ENCODE measurements at regions not wholly inside any gene's neighbourhood (a gene's known extent, or its start where the extent isn't known, plus 50 kb on each side); places are given as distances from the start of the nearest gene placed in this dataset.

DNA sequence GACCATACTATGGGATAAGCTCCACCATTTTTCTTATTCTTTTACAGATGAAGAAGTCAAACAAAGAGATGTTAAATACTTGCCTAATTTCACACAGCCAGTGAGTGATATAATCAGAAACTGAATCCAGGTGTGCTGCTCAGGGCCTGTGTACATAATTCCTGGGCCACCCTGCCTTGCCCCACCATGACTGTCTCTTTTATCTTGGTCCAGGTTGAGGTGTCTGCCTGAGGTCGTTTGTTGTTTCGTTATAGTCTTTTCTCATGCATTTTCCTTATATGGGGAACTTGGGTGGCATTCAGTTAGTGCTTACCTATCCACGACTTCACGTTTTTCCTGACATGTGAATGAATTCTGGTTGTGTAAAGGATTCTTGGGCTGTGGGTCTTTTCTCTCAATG is 277.6 kb downstream of the COL12A1 start:
- Histone ChIP-seq H3K36me3 (no peaks in the 10 kb centered on the region), H3K27ac (no peak overlapping the region), H3K4me1 (no peaks in the 10 kb centered on the region), H3K27me3 (ENCODE audit: low read depth) (no peaks in the 10 kb centered on the region), H3K9me3 (no peaks in the 10 kb centered on the region), H3K4me3 (no peak overlapping the region)
- TF ChIP-seq, protein P1, sequence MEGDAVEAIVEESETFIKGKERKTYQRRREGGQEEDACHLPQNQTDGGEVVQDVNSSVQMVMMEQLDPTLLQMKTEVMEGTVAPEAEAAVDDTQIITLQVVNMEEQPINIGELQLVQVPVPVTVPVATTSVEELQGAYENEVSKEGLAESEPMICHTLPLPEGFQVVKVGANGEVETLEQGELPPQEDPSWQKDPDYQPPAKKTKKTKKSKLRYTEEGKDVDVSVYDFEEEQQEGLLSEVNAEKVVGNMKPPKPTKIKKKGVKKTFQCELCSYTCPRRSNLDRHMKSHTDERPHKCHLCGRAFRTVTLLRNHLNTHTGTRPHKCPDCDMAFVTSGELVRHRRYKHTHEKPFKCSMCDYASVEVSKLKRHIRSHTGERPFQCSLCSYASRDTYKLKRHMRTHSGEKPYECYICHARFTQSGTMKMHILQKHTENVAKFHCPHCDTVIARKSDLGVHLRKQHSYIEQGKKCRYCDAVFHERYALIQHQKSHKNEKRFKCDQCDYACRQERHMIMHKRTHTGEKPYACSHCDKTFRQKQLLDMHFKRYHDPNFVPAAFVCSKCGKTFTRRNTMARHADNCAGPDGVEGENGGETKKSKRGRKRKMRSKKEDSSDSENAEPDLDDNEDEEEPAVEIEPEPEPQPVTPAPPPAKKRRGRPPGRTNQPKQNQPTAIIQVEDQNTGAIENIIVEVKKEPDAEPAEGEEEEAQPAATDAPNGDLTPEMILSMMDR (IDR thresholded peaks at IDR 0.05) = no peak
- ATAC-seq = no peak
- no peak for DNase-seq
- intact Hi-C loops (cut with DNase I) = no loop called here

DNA sequence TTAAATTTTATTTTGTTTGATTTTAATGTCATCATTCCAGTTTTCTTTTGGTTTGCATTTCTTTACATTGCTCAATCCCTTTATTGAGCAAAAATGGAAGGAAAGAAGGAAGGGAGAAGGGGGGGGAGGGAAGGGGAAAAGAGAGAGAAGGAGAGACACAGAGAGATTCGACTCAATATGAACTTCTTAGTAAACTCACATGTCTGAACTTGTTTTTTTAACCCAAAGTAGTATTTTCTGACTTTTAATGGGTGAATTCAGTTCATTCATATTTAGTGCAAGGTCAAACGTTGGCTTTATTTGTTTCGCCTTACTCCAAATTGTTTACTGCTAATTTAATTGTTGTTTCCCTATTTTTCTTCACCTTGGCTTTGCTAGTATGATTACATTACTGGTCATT is 278.6 kb downstream of the COL12A1 start:
- Histone ChIP-seq H3K36me3 (no peaks in the 10 kb centered on the region), H3K4me3 (no peak overlapping the region), H3K27me3 (ENCODE audit: low read depth) (no peaks in the 10 kb centered on the region), H3K27ac (no peak overlapping the region), H3K4me1 (no peaks in the 10 kb centered on the region), H3K9me3 (no peaks in the 10 kb centered on the region)
- intact Hi-C loops (cut with DNase I) = no loop called here
- TF ChIP-seq, protein P1 (IDR thresholded peaks at IDR 0.05) = no peak
- DNase-seq (no peak), ATAC-seq (no peak)

DNA sequence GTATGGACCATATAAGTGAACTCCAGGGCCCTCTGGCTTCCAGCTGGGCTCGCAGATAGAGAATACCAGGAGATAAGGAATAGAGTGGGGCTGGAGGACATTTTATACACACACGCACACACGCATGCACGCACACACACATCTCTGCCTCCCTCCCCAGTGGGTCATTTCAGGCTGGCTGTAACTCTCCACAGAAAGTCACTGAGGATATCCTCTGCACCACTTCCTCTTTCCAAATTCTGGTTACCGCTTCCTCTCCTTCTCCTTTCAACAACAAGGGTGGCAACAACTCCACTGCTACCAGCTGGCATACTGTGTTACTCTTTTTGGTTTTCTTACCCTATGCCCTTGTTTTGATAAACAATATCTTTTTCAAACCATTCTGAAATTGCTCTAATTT is 280.2 kb downstream of the COL12A1 start:
- H3K4me3 ChIP-seq = no peak overlapping the region
- intact Hi-C loops (cut with DNase I) = no loop called here
- no peaks in the 10 kb centered on the region for H3K4me1 ChIP-seq
- DNase-seq (no peak), ATAC-seq (no peak)
- H3K27me3 ChIP-seq (ENCODE audit: low read depth) = no peaks in the 10 kb centered on the region
- no peaks in the 10 kb centered on the region for H3K36me3 ChIP-seq
- H3K27ac ChIP-seq = no peak overlapping the region
- TF ChIP-seq, protein P1 (IDR thresholded peaks at IDR 0.05) = no peak
- no peaks in the 10 kb centered on the region for H3K9me3 ChIP-seq

DNA sequence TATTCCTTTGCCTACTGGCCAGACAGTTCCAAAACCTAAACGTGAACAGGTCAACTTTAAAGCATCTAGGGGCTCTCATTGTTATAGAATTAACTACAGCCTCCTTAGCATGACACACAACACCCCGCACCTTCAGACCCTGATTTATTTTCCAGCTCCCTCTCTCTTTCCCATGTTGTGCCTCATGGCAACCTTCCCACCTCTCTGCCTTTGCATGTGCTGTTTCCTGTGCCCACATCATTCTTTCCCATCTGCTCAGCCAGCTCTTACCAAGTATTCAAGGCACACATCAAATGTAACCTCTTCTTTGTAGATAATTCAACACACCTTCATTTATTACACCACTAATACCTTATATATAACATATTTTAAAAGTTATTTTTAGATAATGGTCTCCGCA is 291.0 kb downstream of the COL12A1 start:
- no peak for DNase-seq
- H3K4me3 ChIP-seq = no peak overlapping the region
- intact Hi-C loops (cut with DNase I) = no loop called here
- TF ChIP-seq, protein P1 (IDR thresholded peaks at IDR 0.05) = no peak
- H3K27ac ChIP-seq = no peak overlapping the region
- no peaks in the 10 kb centered on the region for H3K27me3 ChIP-seq (ENCODE audit: low read depth)
- ATAC-seq = no peak
- no peaks in the 10 kb centered on the region for H3K36me3 ChIP-seq
- H3K9me3 ChIP-seq = no peaks in the 10 kb centered on the region
- H3K4me1 ChIP-seq = no peaks in the 10 kb centered on the region

DNA sequence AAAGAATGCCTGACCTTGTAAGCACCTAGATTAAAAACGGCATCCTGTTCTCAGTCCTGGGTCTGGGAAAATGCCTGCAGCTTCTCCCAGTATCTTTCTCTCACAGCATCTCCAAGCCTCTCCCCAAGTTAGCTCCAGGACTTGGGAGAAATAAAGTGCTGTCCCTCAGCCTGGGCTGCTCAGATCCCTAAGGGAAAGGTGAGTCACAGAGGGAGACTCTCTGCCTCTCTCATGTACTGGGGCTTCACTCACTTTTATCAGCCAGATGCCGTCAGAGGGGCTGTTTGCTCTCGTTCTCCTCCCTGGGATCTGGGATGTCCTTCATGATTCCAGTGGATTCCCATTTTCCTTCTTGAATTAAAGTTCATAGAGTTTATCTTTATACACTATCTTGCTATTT is 293.6 kb downstream of the COL12A1 start:
- H3K36me3 ChIP-seq = no peaks in the 10 kb centered on the region
- H3K27ac ChIP-seq = no peak overlapping the region
- no peak overlapping the region for H3K4me3 ChIP-seq
- H3K9me3 ChIP-seq = no peaks in the 10 kb centered on the region
- no peaks in the 10 kb centered on the region for H3K27me3 ChIP-seq (ENCODE audit: low read depth)
- no peaks in the 10 kb centered on the region for H3K4me1 ChIP-seq
- TF ChIP-seq, protein P1 (IDR thresholded peaks at IDR 0.05) = no peak
- intact Hi-C loops (cut with DNase I) = no loop called here
- DNase-seq = no peak
- no peak for ATAC-seq

DNA sequence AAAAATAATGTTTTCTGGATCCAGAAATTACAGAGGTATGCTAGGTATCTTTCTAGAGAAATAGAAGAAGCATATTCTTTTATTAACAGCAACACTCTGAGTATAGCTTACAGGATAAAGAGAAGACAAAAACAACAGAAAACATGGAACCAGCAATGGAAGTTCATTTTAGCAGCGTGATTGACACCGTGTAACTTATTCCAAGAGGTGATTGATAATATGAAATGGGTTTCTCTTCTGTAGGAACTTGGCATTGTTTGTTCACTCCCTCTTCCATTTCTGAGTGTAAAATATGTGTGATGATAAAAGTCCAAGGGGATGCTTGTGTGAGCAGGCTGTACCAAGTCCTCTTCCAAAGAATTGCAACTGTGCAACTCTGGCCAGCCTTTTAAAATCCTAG is 303.0 kb downstream of the COL12A1 start:
- Histone ChIP-seq H3K4me1 (no peaks in the 10 kb centered on the region), H3K4me3 (no peak overlapping the region), H3K36me3 (no peaks in the 10 kb centered on the region), H3K27ac (no peak overlapping the region), H3K9me3 (peaks cover 11% of the 10 kb centered on the region), H3K27me3 (ENCODE audit: low read depth) (no peaks in the 10 kb centered on the region)
- TF ChIP-seq, protein P1 (IDR thresholded peaks at IDR 0.05) = no peak
- no peak for ATAC-seq
- intact Hi-C loops (cut with DNase I) = no loop called here
- no peak for DNase-seq
